Neural progenitor cell (in vitro differentiated cells): ENCODE measurements at regions not wholly inside any gene's neighbourhood (a gene's known extent, or its start where the extent isn't known, plus 50 kb on each side); places are given as distances from the start of the nearest gene placed in this dataset.
"Not testable (repeated sequence)": the region's sequence is repeated elsewhere in the genome, so short reads cannot be mapped to it uniquely, and the experiment has no call there.

Source experiments
- DNase-seq: peaks from one replicate; pipeline ENCODE4 v3.0.0-alpha.2; 2016; ENCODE audit warnings: low spot score
- H2AFZ ChIP-seq: fragments of 200-600 bp; sonication (generic); replicated peaks from 2 replicates; pipeline ENCODE4 v1.6.1; 2016; ENCODE audit warnings: antibody characterized with exemption
- H3F3A ChIP-seq: fragments of 200-600 bp; sonication (generic); 2 replicates; pipeline ENCODE4 v1.6.1; 2016; ENCODE audit warnings: antibody characterized with exemption, low read depth
- H3K27ac ChIP-seq: fragments of 200-600 bp; sonication (generic); 2 replicates; pipeline ENCODE4 v1.5.1; 2016; ENCODE audit warnings: mild to moderate bottlenecking
- H3K27me3 ChIP-seq: fragments of 200-600 bp; sonication (generic); 2 replicates; pipeline ENCODE4 v1.6.1; 2016; ENCODE audit warnings: mild to moderate bottlenecking, moderate library complexity
- H3K36me3 ChIP-seq: fragments of 200-600 bp; sonication (generic); 2 replicates; pipeline ENCODE4 v1.5.1; 2016
- H3K4me1 ChIP-seq: fragments of 200-600 bp; sonication (generic); 2 replicates; pipeline ENCODE4 v1.6.1; 2016; ENCODE audit warnings: mixed run types
- H3K4me2 ChIP-seq: fragments of 200-600 bp; sonication (generic); 2 replicates; pipeline ENCODE4 v1.6.1; 2016
- H3K4me3 ChIP-seq: fragments of 200-600 bp; sonication (generic); 2 replicates; pipeline ENCODE4 v1.5.1; 2016
- H3K79me2 ChIP-seq: fragments of 200-600 bp; sonication (generic); 2 replicates; pipeline ENCODE4 v1.6.1; 2016; ENCODE audit warnings: low read depth
- H3K9ac ChIP-seq: fragments of 200-600 bp; sonication (generic); 2 replicates; pipeline ENCODE4 v1.6.1; 2016
- H3K9me3 ChIP-seq: fragments of 200-600 bp; sonication (generic); 2 replicates; pipeline ENCODE4 v1.5.1; 2016; ENCODE audit warnings: low read depth
- H4K20me1 ChIP-seq: fragments of 200-600 bp; sonication (generic); 2 replicates; pipeline ENCODE4 v1.6.1; 2016; ENCODE audit warnings: low read depth
- H3K27ac Mint-ChIP-seq: 3 replicates; pipeline ENCODE4 v1.8.0; 2021; ENCODE audit warnings: mixed read lengths
- H3K27me3 Mint-ChIP-seq: 2 replicates; pipeline ENCODE4 v1.8.0; 2022; ENCODE audit warnings: low read depth, mild to moderate bottlenecking, inconsistent platforms, moderate library complexity, mixed read lengths; ENCODE audit not compliant: insufficient read depth
- H3K36me3 Mint-ChIP-seq: 3 replicates; pipeline ENCODE4 v1.8.0; 2021; ENCODE audit warnings: mixed read lengths
- H3K4me1 Mint-ChIP-seq: 3 replicates; pipeline ENCODE4 v1.8.0; 2021; ENCODE audit warnings: mixed read lengths
- H3K4me3 Mint-ChIP-seq: 3 replicates; pipeline ENCODE4 v1.8.0; 2021; ENCODE audit warnings: mild to moderate bottlenecking, moderate library complexity, mixed read lengths
- H3K9me3 Mint-ChIP-seq: 3 replicates; pipeline ENCODE4 v1.8.0; 2020; ENCODE audit warnings: mixed read lengths
- EZH2 ChIP-seq: fragments of 200-600 bp; sonication (generic); IDR thresholded peaks from 2 replicates; pipeline ENCODE4 v1.6.1; 2017; ENCODE audit warnings: antibody characterized with exemption, mild to moderate bottlenecking, moderate library complexity
- EZH2phosphoT487 ChIP-seq: fragments of 200-600 bp; sonication (generic); IDR thresholded peaks from 2 replicates; pipeline ENCODE4 v1.6.1; 2017; ENCODE audit warnings: antibody characterized with exemption
- TF ChIP-seq, protein P1 (sequence below): fragments of 200-600 bp; sonication (generic); IDR thresholded peaks from 2 replicates; pipeline ENCODE4 v1.5.1; 2017; ENCODE audit warnings: antibody characterized with exemption, mild to moderate bottlenecking

DNA sequence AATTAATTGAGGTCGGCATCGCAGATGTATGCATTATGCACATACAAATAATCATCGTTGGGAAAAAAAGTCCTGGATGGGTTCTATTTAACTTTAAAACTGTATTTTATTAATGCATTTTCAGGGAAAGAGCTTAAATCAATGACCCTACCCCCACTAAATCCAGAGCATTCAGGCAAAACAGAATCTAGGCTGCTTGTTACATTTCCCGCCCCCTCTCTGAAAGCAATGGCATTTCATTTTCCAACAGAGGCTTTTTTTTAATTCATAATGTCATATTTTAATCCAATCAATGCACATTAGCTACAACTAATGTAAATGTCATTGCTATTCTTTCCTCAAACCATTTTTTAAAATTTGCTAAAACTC is 117.4 kb upstream of the GRIA1 start:
- Mint-ChIP-seq H3K36me3 (no peaks in the 10 kb centered on the region), H3K27ac (no peak overlapping the region), H3K4me1 (peaks cover 12% of the 10 kb centered on the region), H3K4me3 (no peak overlapping the region), H3K27me3 (peaks cover 3% of the 10 kb centered on the region), H3K9me3 (peaks cover 3% of the 10 kb centered on the region)
- Histone ChIP-seq H4K20me1 (no peaks in the 10 kb centered on the region), H3K9ac (no peak overlapping the region), H3K27me3 (no peaks in the 10 kb centered on the region), H3K4me1 (no peaks in the 10 kb centered on the region), H3K36me3 (no peaks in the 10 kb centered on the region), H3F3A (no peaks in the 10 kb centered on the region), H3K79me2 (no peaks in the 10 kb centered on the region), H3K27ac (no peak overlapping the region), H3K4me2 (no peak overlapping the region), H3K4me3 (no peak overlapping the region), H2AFZ (no peak overlapping the region), H3K9me3 (no peaks in the 10 kb centered on the region)
- no peak for DNase-seq
- TF ChIP-seq, protein P1, sequence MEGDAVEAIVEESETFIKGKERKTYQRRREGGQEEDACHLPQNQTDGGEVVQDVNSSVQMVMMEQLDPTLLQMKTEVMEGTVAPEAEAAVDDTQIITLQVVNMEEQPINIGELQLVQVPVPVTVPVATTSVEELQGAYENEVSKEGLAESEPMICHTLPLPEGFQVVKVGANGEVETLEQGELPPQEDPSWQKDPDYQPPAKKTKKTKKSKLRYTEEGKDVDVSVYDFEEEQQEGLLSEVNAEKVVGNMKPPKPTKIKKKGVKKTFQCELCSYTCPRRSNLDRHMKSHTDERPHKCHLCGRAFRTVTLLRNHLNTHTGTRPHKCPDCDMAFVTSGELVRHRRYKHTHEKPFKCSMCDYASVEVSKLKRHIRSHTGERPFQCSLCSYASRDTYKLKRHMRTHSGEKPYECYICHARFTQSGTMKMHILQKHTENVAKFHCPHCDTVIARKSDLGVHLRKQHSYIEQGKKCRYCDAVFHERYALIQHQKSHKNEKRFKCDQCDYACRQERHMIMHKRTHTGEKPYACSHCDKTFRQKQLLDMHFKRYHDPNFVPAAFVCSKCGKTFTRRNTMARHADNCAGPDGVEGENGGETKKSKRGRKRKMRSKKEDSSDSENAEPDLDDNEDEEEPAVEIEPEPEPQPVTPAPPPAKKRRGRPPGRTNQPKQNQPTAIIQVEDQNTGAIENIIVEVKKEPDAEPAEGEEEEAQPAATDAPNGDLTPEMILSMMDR = no peak
- TF ChIP-seq EZH2phosphoT487 = no peak
- no peak for TF ChIP-seq EZH2

DNA sequence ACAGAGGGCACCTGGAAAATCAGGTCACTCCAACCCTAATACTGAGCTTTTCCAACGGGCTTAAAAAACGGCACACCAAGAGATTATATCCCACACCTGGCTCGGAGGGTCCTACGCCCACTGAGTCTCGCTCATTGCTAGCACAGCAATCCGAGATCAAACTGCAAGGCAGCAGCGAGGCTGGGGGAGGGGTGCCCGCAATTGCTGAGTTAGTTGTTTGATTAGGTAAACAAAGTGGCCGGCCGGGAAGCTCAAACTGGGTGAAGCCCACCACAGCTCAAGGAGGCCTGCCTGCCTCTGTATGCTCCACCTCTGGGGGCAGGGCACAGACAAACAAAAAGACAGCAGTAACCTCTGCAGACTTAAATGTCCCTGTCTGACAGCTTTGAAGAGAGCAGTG is 108.8 kb upstream of the GRIA1 start:
- not testable (repeated sequence) for H3F3A ChIP-seq, H3K36me3 ChIP-seq, H3K4me3 Mint-ChIP-seq, DNase-seq, H3K27ac ChIP-seq, H3K4me1 ChIP-seq, H3K79me2 ChIP-seq, H3K36me3 Mint-ChIP-seq, H3K27ac Mint-ChIP-seq, H3K27me3 Mint-ChIP-seq, H3K9me3 ChIP-seq, H2AFZ ChIP-seq, H3K4me2 ChIP-seq, H3K9ac ChIP-seq, H3K27me3 ChIP-seq, H3K4me1 Mint-ChIP-seq, H4K20me1 ChIP-seq, H3K4me3 ChIP-seq
- peaks cover 31% of the 10 kb centered on the region for H3K9me3 Mint-ChIP-seq

DNA sequence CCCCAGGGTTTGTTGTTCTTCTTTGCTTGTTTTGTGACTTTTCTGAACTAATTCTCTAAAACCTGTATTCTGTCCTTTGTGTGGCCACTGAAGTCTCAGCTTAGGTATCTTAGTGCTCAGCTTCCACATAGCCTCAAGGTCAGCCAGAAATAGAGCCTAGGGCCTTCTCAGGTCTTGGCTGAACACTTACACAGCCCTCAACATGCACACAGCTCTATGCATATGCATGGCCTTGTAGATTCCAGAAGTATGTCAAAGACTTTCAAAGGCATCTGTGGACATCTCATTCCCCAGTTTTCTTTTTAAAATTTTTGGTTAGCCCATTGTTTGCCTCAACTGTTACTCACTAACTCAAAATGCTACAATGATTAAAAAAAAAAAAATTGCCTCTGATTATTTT is 99.9 kb upstream of the GRIA1 start:
- no peak overlapping the region for H3K4me3 ChIP-seq
- TF ChIP-seq EZH2 (no peak), EZH2phosphoT487 (no peak)
- TF ChIP-seq, protein P1 = no peak
- no peaks in the 10 kb centered on the region for H3K27me3 ChIP-seq
- H3K9ac ChIP-seq = no peak overlapping the region
- no peaks in the 10 kb centered on the region for H3K79me2 ChIP-seq
- no peaks in the 10 kb centered on the region for H3K36me3 ChIP-seq
- H3K27me3 Mint-ChIP-seq = no peaks in the 10 kb centered on the region
- H3F3A ChIP-seq = no peaks in the 10 kb centered on the region
- no peaks in the 10 kb centered on the region for H3K9me3 ChIP-seq
- H2AFZ ChIP-seq = no peak overlapping the region
- no peaks in the 10 kb centered on the region for H3K4me1 Mint-ChIP-seq
- H4K20me1 ChIP-seq = no peaks in the 10 kb centered on the region
- peaks cover 4% of the 10 kb centered on the region for H3K9me3 Mint-ChIP-seq
- no peak overlapping the region for H3K4me2 ChIP-seq
- H3K4me3 Mint-ChIP-seq = no peak overlapping the region
- no peak for DNase-seq
- no peaks in the 10 kb centered on the region for H3K4me1 ChIP-seq
- no peak overlapping the region for H3K27ac Mint-ChIP-seq
- no peak overlapping the region for H3K27ac ChIP-seq
- H3K36me3 Mint-ChIP-seq = no peaks in the 10 kb centered on the region

DNA sequence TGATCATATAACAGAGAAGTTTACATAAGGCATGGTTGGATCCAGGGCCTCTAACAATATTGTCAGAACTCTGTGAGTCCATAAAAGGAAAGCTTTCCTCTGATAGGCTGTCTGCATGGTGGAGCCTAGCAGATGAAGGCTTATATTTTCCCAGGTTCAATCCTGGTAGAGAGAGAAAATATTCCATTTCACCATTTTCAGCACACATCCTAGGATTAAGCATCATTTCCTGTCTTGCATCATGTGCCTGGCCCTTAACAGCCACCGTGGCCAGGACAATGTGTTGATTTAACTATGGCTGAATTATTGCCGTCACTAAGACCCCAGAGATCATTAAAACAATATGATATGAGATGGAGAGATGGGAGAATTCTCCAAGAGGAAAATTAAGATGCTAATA is 90.9 kb upstream of the GRIA1 start:
- peaks cover 1% of the 10 kb centered on the region for H3F3A ChIP-seq
- Mint-ChIP-seq H3K36me3 (no peaks in the 10 kb centered on the region), H3K4me3 (no peak overlapping the region), H3K27ac (no peak overlapping the region), H3K4me1 (peaks cover 9% of the 10 kb centered on the region), H3K9me3 (no peaks in the 10 kb centered on the region), H3K27me3 (no peaks in the 10 kb centered on the region)
- no peaks in the 10 kb centered on the region for H3K27me3 ChIP-seq
- H3K4me1 ChIP-seq = peaks cover 1% of the 10 kb centered on the region
- no peak overlapping the region for H3K9ac ChIP-seq
- no peaks in the 10 kb centered on the region for H3K9me3 ChIP-seq
- no peak overlapping the region for H3K4me3 ChIP-seq
- no peaks in the 10 kb centered on the region for H3K36me3 ChIP-seq
- TF ChIP-seq EZH2phosphoT487 (no peak), EZH2 (no peak)
- TF ChIP-seq, protein P1 = no peak
- no peak overlapping the region for H3K27ac ChIP-seq
- H3K79me2 ChIP-seq = no peaks in the 10 kb centered on the region
- no peak for DNase-seq
- H3K4me2 ChIP-seq = no peak overlapping the region
- no peak overlapping the region for H2AFZ ChIP-seq
- H4K20me1 ChIP-seq = no peaks in the 10 kb centered on the region
